Activated CD8-positive, alpha-beta T cell treated with anti-CD3 and anti-CD28 coated beads, Interleukin-2, amount 10 ng/mL, durations not matched to agents 7 days and 5 days (primary cell): ENCODE measurements at regions not wholly inside any gene's neighbourhood (a gene's known extent, or its start where the extent isn't known, plus 50 kb on each side); places are given as distances from the start of the nearest gene placed in this dataset.
"Not testable (repeated sequence)": the region's sequence is repeated elsewhere in the genome, so short reads cannot be mapped to it uniquely, and the experiment has no call there.

Experiments
- ATAC-seq: fragments of 150-1000 bp; cut with Tn5 transposase; one replicate; pipeline ENCODE4 v1.10.0; 2021; ENCODE audit warnings: moderate library complexity
- CTCF ChIA-PET: fragments of 350-600 bp; sonication (Branson Sonifier 250); formaldehyde crosslinking; loops from one replicate; lab custom pipeline; 2021; ENCODE audit warnings: antibody characterized with exemption; lab: Charles Lee
- POLR2A ChIA-PET: fragments of 350-600 bp; sonication (Branson Sonifier 250); formaldehyde crosslinking; loops from one replicate; lab custom pipeline; 2021; ENCODE audit warnings: antibody characterized with exemption; lab: Charles Lee
- DNase-seq: peaks from one replicate; pipeline ENCODE4 v3.0.0-alpha.2; 2020
- H3K27ac Mint-ChIP-seq: one replicate; pipeline ENCODE4 v1.8.0; 2021; ENCODE audit warnings: mild to moderate bottlenecking, mixed read lengths
- H3K27me3 Mint-ChIP-seq: one replicate; pipeline ENCODE4 v1.8.0; 2021; ENCODE audit warnings: low read depth, mixed read lengths
- H3K36me3 Mint-ChIP-seq: one replicate; pipeline ENCODE4 v1.8.0; 2021; ENCODE audit warnings: low read depth, mixed read lengths
- H3K4me1 Mint-ChIP-seq: one replicate; pipeline ENCODE4 v1.8.0; 2021; ENCODE audit warnings: low read depth, mixed read lengths
- H3K4me3 Mint-ChIP-seq: one replicate; pipeline ENCODE4 v1.8.0; 2021; ENCODE audit warnings: mild to moderate bottlenecking, mixed read lengths
- H3K9me3 Mint-ChIP-seq: one replicate; pipeline ENCODE4 v1.8.0; 2022; ENCODE audit warnings: mixed read lengths; ENCODE audit not compliant: insufficient read depth

DNA sequence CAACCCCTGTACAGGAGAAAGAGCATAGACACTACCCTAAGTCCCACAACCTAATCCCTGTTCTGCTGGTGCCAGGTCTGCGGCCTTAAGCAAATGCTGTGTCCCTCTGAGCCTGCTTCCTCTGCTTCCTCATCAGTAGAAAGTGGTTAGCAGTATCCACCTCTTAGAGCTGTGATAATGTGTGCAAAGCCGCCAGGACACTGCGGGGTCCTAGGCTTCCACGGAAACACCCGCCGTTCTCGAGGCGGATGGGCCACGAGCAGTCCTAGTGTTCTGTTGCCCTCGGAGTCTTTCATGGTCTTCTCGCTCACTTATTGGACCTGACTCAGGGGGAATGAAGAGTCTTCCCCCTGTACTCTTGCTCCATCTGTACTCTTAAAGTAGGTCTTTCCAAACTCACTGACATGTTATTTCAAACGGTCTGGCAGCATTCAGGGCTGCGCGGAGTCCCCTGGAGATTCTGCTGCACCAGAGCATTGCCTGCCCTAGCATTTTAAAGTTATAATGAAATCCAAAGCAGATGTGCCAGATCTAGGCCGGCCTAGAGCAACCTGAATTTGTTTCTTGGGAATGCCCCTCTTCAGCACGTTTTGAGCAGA, 107.2 kb upstream of the ZNF236 start:
- peaks cover 8% of the 10 kb centered on the region for H3K27me3 Mint-ChIP-seq
- DNase-seq = no peak
- no peak for ATAC-seq
- H3K9me3 Mint-ChIP-seq = no peaks in the 10 kb centered on the region
- H3K4me1 Mint-ChIP-seq = peaks cover 10% of the 10 kb centered on the region
- H3K36me3 Mint-ChIP-seq = peaks cover 4% of the 10 kb centered on the region
- ChIA-PET POLR2A (no interaction called here), CTCF (no interaction called here)
- no peak overlapping the region for H3K27ac Mint-ChIP-seq
- H3K4me3 Mint-ChIP-seq = no peak overlapping the region

DNA sequence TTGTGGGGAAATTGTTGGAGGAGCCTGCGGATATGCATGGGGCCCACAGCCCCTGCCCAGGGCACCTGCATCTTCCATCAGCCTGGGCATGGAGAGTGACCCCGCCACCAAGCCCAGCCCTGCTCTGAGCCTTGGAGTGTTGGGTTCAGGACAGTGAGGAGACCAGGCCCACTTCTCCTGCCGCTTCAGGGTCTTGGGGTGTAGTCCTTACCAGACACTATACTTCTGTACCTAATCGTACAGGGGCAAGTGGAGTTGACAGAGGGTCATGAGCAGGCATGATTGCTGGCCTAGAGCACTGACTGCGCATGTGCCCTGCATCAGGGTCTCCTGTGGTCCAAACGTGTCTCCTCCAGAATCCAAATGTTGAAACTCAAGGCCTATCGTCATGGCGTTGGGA, 108.9 kb upstream of the ZNF236 start:
- ATAC-seq (no peak), DNase-seq (no peak)
- peaks cover 5% of the 10 kb centered on the region for H3K27me3 Mint-ChIP-seq
- ChIA-PET CTCF (interaction anchor here (1.2 kb wide), 1 partner anchor 8 kb away, joined by 3 read pairs; no protein-coding TSS in a partner anchor), POLR2A (no interaction called here)
- no peak overlapping the region for H3K27ac Mint-ChIP-seq
- H3K9me3 Mint-ChIP-seq = no peaks in the 10 kb centered on the region
- peaks cover 15% of the 10 kb centered on the region for H3K4me1 Mint-ChIP-seq
- peaks cover 4% of the 10 kb centered on the region for H3K36me3 Mint-ChIP-seq
- no peak overlapping the region for H3K4me3 Mint-ChIP-seq

DNA sequence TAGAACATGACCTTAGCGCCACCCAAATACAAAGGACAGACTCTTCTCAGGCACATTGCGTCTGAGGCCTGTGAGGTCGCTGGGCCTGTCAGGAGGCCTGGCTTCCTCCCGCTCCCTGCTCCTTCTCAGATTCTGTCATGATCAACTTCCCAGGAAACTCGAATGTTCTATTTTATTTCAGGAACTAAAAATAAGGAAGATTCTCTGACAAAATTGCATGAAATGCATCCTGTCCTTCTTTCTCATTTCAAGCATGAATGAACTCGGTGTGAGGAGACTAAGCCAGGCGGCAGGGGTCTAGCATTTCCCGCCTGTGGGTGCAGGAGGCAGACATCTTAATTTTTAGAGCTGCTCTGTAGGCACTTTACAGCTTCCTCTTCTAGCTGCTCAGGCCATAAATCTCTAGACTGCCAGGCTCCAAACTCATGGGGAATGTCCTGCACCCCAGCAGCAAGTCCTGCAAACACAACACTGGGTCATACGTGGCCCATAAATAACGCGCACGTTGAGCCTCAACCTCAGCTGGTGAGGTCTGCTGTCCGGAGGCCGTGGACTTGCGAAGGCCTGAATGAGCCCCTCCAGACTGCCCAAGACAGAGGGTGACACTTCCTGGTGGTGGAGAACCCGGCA, 109.7 kb upstream of the ZNF236 start:
- DNase-seq (no peak), ATAC-seq (no peak)
- Mint-ChIP-seq H3K27ac (no peak overlapping the region), H3K4me1 (peaks cover 15% of the 10 kb centered on the region), H3K4me3 (no peak overlapping the region), H3K9me3 (no peaks in the 10 kb centered on the region), H3K27me3 (no peaks in the 10 kb centered on the region), H3K36me3 (no peaks in the 10 kb centered on the region)
- ChIA-PET CTCF (interaction anchor here (1.2 kb wide), 1 partner anchor 9 kb away, joined by 3 read pairs; no protein-coding TSS in a partner anchor), POLR2A (no interaction called here)

DNA sequence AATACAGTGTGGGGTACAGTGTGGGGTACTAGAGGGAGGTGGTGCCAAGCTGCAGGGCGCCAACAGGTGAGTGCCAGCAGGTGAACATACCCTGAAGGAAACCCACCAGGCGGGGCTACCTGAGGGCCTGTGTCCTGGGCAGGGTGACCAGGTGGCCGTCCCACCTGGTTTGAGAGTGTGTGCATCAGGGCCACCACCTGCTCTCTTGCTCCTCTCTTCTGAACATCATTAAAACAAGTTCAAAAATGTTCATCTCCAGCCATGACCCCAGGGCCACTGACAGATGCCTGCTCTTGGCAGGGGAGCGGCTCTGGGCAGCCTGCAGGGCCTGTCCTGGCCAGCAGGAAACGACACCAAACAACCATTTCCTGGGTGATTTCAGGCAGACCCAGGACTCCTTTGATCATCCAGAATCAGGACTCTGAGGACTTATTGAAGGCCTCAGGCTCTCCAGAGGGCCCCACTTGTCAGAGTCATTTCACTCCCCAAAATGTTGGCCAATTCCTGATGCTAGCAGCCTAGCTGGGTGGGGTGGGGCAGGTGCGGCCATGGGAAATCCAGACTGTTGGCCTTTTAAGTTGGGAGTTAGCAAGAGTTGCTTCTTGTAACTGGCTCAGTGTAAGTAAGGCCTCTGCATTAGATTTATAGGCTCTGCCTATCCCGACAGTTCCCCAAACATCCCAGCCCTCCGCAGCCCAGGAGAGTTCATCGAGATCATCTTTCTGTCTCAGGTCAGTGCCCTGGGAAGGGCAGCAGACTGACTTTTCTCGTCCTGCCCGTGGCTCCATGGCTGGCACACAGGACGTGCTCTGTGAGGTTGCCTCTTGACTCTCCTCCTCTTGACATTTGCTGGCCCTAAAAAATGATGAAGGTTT, 111.5 kb upstream of the ZNF236 start:
- Mint-ChIP-seq H3K4me3 (no peak overlapping the region), H3K4me1 (peaks cover 15% of the 10 kb centered on the region), H3K36me3 (no peaks in the 10 kb centered on the region), H3K9me3 (no peaks in the 10 kb centered on the region), H3K27ac (peak overlapping the region; percentile 39), H3K27me3 (peaks cover 5% of the 10 kb centered on the region)
- ChIA-PET POLR2A (no interaction called here), CTCF (interaction anchor here (1.1 to 3.2 kb wide), 7 partner anchors 11 to 312 kb away, joined by 3 to 42 read pairs (median 8); no protein-coding TSS in a partner anchor)
- DNase-seq (no peak), ATAC-seq (no peak)

DNA sequence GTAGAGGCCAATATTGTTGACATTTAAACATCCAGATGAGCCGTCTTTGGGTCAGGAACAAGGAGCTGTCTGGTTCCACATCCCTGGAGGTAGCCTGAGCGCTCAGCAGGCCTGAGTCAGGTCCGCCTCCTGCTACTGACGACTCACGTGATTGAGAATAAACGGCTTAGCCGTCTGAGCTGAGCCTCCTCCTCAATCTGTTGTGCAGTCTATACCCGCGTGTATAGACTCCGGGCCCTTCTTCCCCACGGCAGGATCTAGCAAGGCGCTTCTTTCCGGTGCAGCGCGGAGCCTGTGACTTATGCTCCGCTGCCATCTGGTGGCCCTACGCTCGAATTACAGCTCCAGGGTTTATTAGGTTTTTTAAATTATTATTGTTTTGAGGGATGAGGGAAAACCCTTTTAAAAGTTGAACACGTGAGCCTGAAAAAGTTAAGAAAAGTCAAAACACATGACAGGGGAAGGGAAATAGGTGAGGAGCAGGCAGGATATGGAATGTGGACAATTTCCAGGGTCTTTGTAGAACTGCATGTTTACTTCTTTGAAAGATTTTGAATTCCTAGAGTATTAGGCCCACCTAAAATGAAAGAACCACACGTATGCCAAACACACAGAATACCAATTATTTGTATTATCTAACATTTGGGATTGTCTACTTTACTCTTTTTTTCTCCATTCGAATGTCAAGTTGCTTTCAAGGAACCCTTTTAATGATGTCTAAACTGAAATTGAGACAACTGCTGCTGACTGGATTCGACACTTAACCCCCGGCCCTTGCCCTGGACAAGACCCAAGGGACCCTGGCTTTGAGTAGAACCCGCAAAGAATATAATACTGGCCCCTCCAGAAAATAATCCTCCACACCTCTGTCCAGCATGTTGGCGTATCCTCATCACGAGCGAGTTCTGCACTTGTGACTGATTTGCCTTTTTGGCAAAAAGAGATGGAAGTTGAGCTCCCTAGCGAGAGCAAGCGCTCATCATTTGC, 112.4 kb upstream of the ZNF236 start:
- H3K4me1 Mint-ChIP-seq = peaks cover 15% of the 10 kb centered on the region
- no peak overlapping the region for H3K27ac Mint-ChIP-seq

DNA sequence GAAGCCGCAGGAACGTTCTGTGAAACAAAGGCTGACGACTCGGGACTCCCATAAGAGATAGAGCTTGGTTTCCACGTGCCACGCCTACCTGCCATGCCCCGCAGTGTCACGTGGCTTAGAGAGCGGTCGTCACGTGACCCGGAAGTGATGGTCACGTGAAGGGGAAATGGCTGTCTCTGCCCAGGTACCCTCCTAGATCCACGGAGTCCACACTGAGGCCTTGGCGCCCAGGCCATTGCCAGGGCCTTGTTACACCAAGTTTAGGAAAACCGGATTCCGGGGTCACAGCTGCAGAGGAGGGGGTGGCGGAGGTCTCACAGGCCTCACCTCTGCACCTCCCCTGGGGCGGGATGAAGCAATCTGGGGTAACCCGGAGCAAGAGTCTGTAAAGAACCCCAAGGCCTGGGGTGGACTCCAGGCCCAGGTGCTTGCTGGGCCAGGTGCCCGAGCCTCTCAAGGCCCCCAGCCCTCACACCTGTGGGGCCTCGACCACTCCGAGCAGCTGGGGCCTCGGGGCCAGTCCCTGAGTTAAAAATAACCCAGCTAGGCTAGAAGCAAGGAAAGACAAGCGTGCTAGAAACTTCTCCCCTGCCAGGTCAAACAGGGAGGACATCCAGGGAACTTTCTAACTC, 113.5 kb upstream of the ZNF236 start:
- H3K4me3 Mint-ChIP-seq = no peak overlapping the region
- H3K27me3 Mint-ChIP-seq = peaks cover 17% of the 10 kb centered on the region
- DNase-seq (no peak), ATAC-seq (no peak)
- no peaks in the 10 kb centered on the region for H3K9me3 Mint-ChIP-seq
- H3K27ac Mint-ChIP-seq = no peak overlapping the region
- ChIA-PET POLR2A (no interaction called here), CTCF (interaction anchor here (0.7 to 3.2 kb wide), 10 partner anchors 11 to 321 kb away, joined by 3 to 42 read pairs (median 6); no protein-coding TSS in a partner anchor)
- H3K4me1 Mint-ChIP-seq = peaks cover 15% of the 10 kb centered on the region
- no peaks in the 10 kb centered on the region for H3K36me3 Mint-ChIP-seq

More for the DNA sequence above, 112.4 kb upstream of the ZNF236 start:
- ATAC-seq = peak; percentile 88
- H3K9me3 Mint-ChIP-seq = no peaks in the 10 kb centered on the region
- DNase-seq = peak; percentile 74
- CTCF ChIA-PET = interaction anchor here (0.6 to 3.2 kb wide), 18 partner anchors 10 to 460 kb away, joined by 3 to 42 read pairs (median 4); no protein-coding TSS in a partner anchor
- peaks cover 10% of the 10 kb centered on the region for H3K27me3 Mint-ChIP-seq
- H3K36me3 Mint-ChIP-seq = no peaks in the 10 kb centered on the region
- POLR2A ChIA-PET = no interaction called here
- no peak overlapping the region for H3K4me3 Mint-ChIP-seq

DNA sequence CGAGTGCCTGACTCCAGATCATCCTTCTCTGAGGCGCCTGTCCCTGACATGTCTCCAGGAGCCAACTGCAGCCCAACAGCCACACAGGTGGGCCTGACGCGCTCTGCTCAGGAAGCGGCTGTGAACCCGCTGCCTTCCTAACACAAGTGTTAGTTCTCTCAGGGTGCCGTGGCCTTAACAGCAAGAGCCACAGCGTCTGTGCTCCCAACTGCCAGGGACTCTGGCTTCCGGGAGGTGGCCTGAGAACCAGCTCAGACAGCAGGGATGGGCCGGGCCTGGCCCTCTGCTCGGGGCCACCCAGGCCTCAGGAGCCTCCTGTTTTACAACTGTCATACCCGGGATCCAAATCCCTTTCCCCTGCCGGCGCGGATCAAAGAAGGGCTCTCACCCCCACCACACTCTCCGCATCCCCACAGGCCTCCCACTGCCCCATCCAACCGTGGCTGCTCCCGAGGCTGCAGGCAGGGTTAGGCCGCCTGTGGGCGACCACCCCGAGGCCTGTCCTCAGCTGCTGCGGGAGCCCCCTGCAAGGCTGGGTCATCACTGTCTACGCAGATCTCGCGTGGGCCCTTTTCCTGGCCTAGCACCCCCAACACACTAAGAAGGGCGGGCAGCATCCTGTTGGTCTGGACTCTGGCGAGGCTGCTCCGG, 114.2 kb upstream of the ZNF236 start:
- no peak overlapping the region for H3K27ac Mint-ChIP-seq
- peaks cover 15% of the 10 kb centered on the region for H3K4me1 Mint-ChIP-seq
- ATAC-seq (no peak), DNase-seq (no peak)
- H3K9me3 Mint-ChIP-seq = no peaks in the 10 kb centered on the region
- no peak overlapping the region for H3K4me3 Mint-ChIP-seq
- no peaks in the 10 kb centered on the region for H3K36me3 Mint-ChIP-seq
- peaks cover 17% of the 10 kb centered on the region for H3K27me3 Mint-ChIP-seq
- ChIA-PET CTCF (interaction anchor here (0.8 to 2.6 kb wide), 4 partner anchors 13 to 312 kb away, joined by 3 to 31 read pairs (median 8); no protein-coding TSS in a partner anchor), POLR2A (no interaction called here)

DNA sequence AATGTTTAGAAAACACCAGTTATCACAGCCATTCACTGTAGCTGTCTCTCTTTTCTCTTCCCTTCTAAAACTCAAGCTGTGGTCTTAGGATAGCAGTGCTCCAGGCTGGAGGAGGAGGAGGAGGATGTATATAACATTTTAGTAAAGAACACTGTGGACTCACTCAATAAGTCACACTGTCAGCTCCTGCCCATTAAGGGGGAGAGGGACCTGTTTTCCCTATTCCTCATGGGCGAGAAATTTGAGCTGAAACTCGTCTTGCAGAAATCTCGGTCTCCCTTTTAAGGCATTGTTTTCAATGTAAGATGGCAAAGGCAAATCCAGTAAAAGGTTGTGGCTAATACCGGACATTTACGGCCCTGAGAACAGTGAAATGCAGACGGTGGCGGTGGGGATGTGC, 114.8 kb upstream of the ZNF236 start:
- Mint-ChIP-seq H3K4me3 (no peak overlapping the region), H3K27me3 (peaks cover 21% of the 10 kb centered on the region), H3K36me3 (no peaks in the 10 kb centered on the region), H3K9me3 (no peaks in the 10 kb centered on the region), H3K4me1 (peaks cover 15% of the 10 kb centered on the region), H3K27ac (no peak overlapping the region)
- POLR2A ChIA-PET = no interaction called here
- DNase-seq (no peak), ATAC-seq (no peak)
- CTCF ChIA-PET = interaction anchor here (0.8 to 1.7 kb wide), 3 partner anchors 13 to 311 kb away, joined by 3 to 9 read pairs (median 6); no protein-coding TSS in a partner anchor

DNA sequence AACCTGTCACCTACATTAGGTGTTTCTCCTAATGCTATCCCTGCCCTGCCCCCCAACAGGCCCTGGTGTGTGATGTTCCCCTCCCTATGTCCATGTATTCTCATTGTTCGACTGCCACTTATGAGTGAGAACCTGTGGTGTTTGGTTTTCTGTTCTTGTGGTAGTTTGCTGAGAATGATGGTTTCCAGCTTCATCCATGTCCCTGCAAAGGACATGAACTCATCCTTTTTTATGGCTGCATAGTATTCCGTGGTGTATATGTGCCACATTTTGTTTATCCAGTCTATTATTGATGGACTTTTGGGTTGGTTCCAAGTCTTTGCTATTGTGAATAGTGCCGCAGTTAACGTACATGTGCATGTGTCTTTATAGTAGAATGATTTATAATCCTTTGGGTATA, 117.8 kb upstream of the ZNF236 start:
- H3K4me3 Mint-ChIP-seq, CTCF ChIA-PET, POLR2A ChIA-PET, H3K4me1 Mint-ChIP-seq, DNase-seq, H3K9me3 Mint-ChIP-seq, H3K36me3 Mint-ChIP-seq, H3K27ac Mint-ChIP-seq, ATAC-seq: not testable (repeated sequence)
- peaks cover 36% of the 10 kb centered on the region for H3K27me3 Mint-ChIP-seq

DNA sequence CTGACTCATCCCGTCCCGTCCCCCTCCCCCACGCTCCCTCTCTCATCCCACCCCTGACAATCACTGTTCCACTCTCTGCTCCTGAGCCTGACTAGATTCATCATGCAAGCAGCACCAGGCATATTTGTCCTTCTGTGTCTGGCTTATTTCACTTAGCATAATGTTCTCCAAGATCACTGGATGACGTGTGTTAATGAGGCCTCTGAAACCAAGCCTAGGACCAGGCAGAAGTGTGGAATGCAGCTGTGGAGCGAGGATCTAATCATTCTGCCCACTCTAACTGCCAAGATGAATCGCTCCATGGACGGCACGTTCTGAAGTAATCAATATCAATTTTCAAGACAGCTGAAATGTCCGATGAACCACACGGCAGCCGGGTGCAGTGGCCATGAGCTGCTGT, 122.4 kb upstream of the ZNF236 start:
- no peak for ATAC-seq
- Mint-ChIP-seq H3K36me3 (no peaks in the 10 kb centered on the region), H3K9me3 (no peaks in the 10 kb centered on the region), H3K4me1 (peaks cover 3% of the 10 kb centered on the region), H3K4me3 (no peak overlapping the region), H3K27ac (no peak overlapping the region), H3K27me3 (peaks cover 52% of the 10 kb centered on the region)
- no peak for DNase-seq
- ChIA-PET CTCF (interaction anchor here (1.4 kb wide), 1 partner anchor 13 kb away, joined by 4 read pairs; no protein-coding TSS in a partner anchor), POLR2A (no interaction called here)
